GM12878 (cell line): ENCODE measurements at regions not wholly inside any gene's neighbourhood (a gene's known extent, or its start where the extent isn't known, plus 50 kb on each side); places are given as distances from the start of the nearest gene placed in this dataset.

ENCODE experiments used
- ATAC-seq: fragments of 200-7000 bp; cut with Tn5 transposase; 3 replicates; pipeline ENCODE4 v1.9.1; 2020; ENCODE audit warnings: mild to moderate bottlenecking, moderate library complexity
- BruUV-seq: library from RNA; stranded (reverse); fragments of 400-500 nt; replicated peaks from 2 replicates; lab custom pipeline; 2021; lab: Mats Ljungman, UMichigan
- CTCF ChIA-PET: fragments of 300-600 bp; sonication (Branson Sonifier 250); formaldehyde crosslinking; extraction: SDS; loops from one replicate; lab custom pipeline; 2021; ENCODE audit warnings: inconsistent platforms; lab: Yijun Ruan, JAX
- POLR2A ChIA-PET: fragments of 350-600 bp; formaldehyde crosslinking; extraction: SDS; loops from one replicate; lab custom pipeline; 2021; ENCODE audit warnings: inconsistent platforms; lab: Charles Lee
- RAD21 ChIA-PET: fragments of 300-600 bp; sonication (Branson Sonifier 250); formaldehyde crosslinking; loops from one replicate; lab custom pipeline; 2023; ENCODE audit warnings: antibody characterized with exemption; ENCODE audit not compliant: unreplicated experiment; lab: Charles Lee
- SMC1A ChIA-PET: fragments of 300-600 bp; sonication (Branson Sonifier 250); formaldehyde crosslinking; loops from one replicate; lab custom pipeline; 2023; ENCODE audit not compliant: unreplicated experiment, uncharacterized antibody; lab: Charles Lee
- DNase-seq: peaks from one replicate; pipeline ENCODE4 v3.0.0-alpha.2; 2011; ENCODE audit warnings: low read depth, low spot score
- FAIRE-seq: peaks from 3 replicates; lab custom pipeline; 2011; peaks lifted over from hg19 to GRCh38; lab: Jason Lieb, UNC
- H2AFZ ChIP-seq: 2 replicates; pipeline ENCODE4 v1.6.0; 2011; ENCODE audit warnings: low read depth, low read length, control low read depth; ENCODE audit not compliant: control insufficient read depth
- H3K27ac ChIP-seq: 2 replicates; pipeline ENCODE4 v1.5.1; 2011; ENCODE audit warnings: control low read depth; ENCODE audit not compliant: control insufficient read depth, insufficient read depth
- H3K27me3 ChIP-seq, 2 experiments: replicated peaks in 1 of 2; 2 replicates each; pipeline versions ENCODE4 v1.6.0 to v1.6.1; 2011; ENCODE audit warnings: low read length in 1 of 2; ENCODE audit not compliant: control insufficient read depth in 2 of 2, insufficient read depth in 2 of 2
- H3K36me3 ChIP-seq, 2 experiments: 2 replicates each; pipeline ENCODE4 v1.5.1; 2011; ENCODE audit warnings: low read length in 1 of 2; ENCODE audit not compliant: control insufficient read depth in 2 of 2, insufficient read depth in 2 of 2
- H3K4me1 ChIP-seq: 2 replicates; pipeline ENCODE4 v1.6.1; 2011; ENCODE audit warnings: mild to moderate bottlenecking, low read length, moderate library complexity, mixed read lengths; ENCODE audit not compliant: control insufficient read depth, insufficient read depth
- H3K4me2 ChIP-seq: 2 replicates; pipeline ENCODE4 v1.6.0; 2011; ENCODE audit warnings: control low read depth; ENCODE audit not compliant: control insufficient read depth, insufficient read depth
- H3K4me3 ChIP-seq: fragments of 200-600 bp; sonication (generic); 2 replicates; pipeline ENCODE4 v1.5.1; 2016
- H3K79me2 ChIP-seq: 2 replicates; pipeline ENCODE4 v1.6.0; 2011; ENCODE audit warnings: low read length; ENCODE audit not compliant: control insufficient read depth, insufficient read depth
- H3K9ac ChIP-seq: 2 replicates; pipeline ENCODE4 v1.8.0; 2011; ENCODE audit warnings: low read length, control low read depth, mixed read lengths; ENCODE audit not compliant: control insufficient read depth, insufficient read depth
- H3K9me3 ChIP-seq: replicated peaks from 3 replicates; pipeline ENCODE4 v1.5.1; 2011; ENCODE audit warnings: mild to moderate bottlenecking, low read length; ENCODE audit not compliant: control insufficient read depth, insufficient read depth
- H4K20me1 ChIP-seq: 2 replicates; pipeline ENCODE4 v1.6.0; 2011; ENCODE audit not compliant: control insufficient read depth, insufficient read depth
- IKZF2 ChIP-seq, 2 experiments: fragments of 450-650 bp; IDR thresholded peaks; 2 replicates each; pipeline ENCODE4 v1.6.1; 2017; ENCODE audit warnings: mild to moderate bottlenecking in 2 of 2, moderate library complexity in 2 of 2
- SIX5 ChIP-seq: IDR thresholded peaks from 2 replicates; pipeline ENCODE4 v1.6.1; 2011; ENCODE audit warnings: mild to moderate bottlenecking, low read depth, low read length, moderate library complexity; ENCODE audit not compliant: severe bottlenecking
- WRNIP1 ChIP-seq: IDR thresholded peaks from 2 replicates; pipeline ENCODE4 v1.6.1; 2011; ENCODE audit warnings: low read depth, low read length, improper control_type of control experiment, borderline replicate concordance
- ZBED1 ChIP-seq: IDR thresholded peaks from 2 replicates; pipeline ENCODE4 v1.6.1; 2016; ENCODE audit warnings: borderline replicate concordance
- WGBS: methylation state at CpG from one replicate; pipeline ENCODE4 v1.1.6; 2016; ENCODE audit warnings: low lambda C conversion rate; ENCODE audit not compliant: insufficient replicate concordance, insufficient coverage; ENCODE audit errors: missing lambda C conversion rate; 5-methylcytosine and 5-hydroxymethylcytosine counted together
- in situ Hi-C: fragments of 300-500 bp; cut with MboI; formaldehyde crosslinking; loops from 9 replicates; pipeline ENCODE4 v1.14.3; 2018; ENCODE audit warnings: mixed read lengths
- intact Hi-C: fragments of 100-400 bp; cut with micrococcal nuclease; formaldehyde crosslinking; loops from one replicate; pipeline ENCODE4 v1.14.2; 2022; ENCODE audit not compliant: unreplicated experiment
- TF ChIP-seq, protein P1 (sequence below): IDR thresholded peaks from 2 replicates; pipeline ENCODE4 v1.6.1; 2011; ENCODE audit warnings: borderline replicate concordance, low read depth, mild to moderate bottlenecking, moderate library complexity, low read length; ENCODE audit not compliant: insufficient read depth, poor library complexity, severe bottlenecking
- TF ChIP-seq, protein P2 (sequence below): fragments of 450-650 bp; formaldehyde crosslinking; IDR thresholded peaks from 2 replicates; pipeline ENCODE4 v1.5.0; 2022; ENCODE audit warnings: mild to moderate bottlenecking, missing genetic modification characterization

DNA sequence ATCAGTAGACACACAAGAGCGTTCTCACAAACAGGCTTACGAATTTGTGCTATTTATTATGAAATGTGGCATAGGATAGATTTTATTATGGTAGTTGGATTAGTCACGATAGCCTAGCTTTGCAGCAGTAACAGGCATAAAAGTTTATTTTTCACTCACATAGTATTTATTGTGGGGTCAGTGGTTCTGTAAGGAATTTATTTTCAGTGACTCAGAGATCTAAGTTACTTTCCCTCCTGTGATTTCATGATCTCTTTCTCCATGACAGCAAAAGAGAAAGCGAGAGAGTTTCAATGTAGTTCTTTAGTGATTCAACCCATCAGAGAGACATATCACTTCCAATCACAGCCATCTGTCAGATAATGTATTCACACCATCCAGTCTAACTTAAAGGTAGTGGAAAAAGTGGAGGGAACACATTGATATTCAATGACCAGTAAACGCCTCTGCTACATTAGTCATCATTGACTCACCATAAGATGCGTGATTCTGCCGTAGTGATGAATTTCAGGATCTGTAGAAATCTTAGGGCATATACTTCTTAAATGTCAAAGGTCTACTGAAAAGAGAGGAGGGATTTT lies 605.5 kb downstream of the HDGFL1 start:
- Histone ChIP-seq H3K27ac (no peak overlapping the region), H2AFZ (no peak overlapping the region), H3K79me2 (no peaks in the 10 kb centered on the region), H3K27me3 (no peaks in the 10 kb centered on the region), H3K4me2 (no peak overlapping the region), H4K20me1 (no peaks in the 10 kb centered on the region), H3K9ac (no peak overlapping the region), H3K9me3 (no peaks in the 10 kb centered on the region), H3K4me3 (no peak overlapping the region), H3K4me1 (no peaks in the 10 kb centered on the region), H3K36me3 (no peaks in the 10 kb centered on the region)
- in situ Hi-C loops, result no loop called here
- BruUV-seq, result no TSS peak
- ATAC-seq, result peak; percentile 35; the same call in 2 of the 3 replicates
- WGBS, result 25% methylated on average over 7 of the region's 7 CpGs
- POLR2A ChIA-PET, result no interaction called here
- CTCF ChIA-PET, result no interaction called here
- RAD21 ChIA-PET, result no interaction called here
- intact Hi-C loops, result no loop called here
- TF ChIP-seq ZBED1 (no peak), SIX5 (no peak), WRNIP1 (no peak), IKZF2 (IDR thresholded peaks at IDR 0.05) (no peak)
- TF ChIP-seq, protein P1, sequence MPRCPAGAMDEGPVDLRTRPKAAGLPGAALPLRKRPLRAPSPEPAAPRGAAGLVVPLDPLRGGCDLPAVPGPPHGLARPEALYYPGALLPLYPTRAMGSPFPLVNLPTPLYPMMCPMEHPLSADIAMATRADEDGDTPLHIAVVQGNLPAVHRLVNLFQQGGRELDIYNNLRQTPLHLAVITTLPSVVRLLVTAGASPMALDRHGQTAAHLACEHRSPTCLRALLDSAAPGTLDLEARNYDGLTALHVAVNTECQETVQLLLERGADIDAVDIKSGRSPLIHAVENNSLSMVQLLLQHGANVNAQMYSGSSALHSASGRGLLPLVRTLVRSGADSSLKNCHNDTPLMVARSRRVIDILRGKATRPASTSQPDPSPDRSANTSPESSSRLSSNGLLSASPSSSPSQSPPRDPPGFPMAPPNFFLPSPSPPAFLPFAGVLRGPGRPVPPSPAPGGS, result no peak
- TF ChIP-seq, protein P2, sequence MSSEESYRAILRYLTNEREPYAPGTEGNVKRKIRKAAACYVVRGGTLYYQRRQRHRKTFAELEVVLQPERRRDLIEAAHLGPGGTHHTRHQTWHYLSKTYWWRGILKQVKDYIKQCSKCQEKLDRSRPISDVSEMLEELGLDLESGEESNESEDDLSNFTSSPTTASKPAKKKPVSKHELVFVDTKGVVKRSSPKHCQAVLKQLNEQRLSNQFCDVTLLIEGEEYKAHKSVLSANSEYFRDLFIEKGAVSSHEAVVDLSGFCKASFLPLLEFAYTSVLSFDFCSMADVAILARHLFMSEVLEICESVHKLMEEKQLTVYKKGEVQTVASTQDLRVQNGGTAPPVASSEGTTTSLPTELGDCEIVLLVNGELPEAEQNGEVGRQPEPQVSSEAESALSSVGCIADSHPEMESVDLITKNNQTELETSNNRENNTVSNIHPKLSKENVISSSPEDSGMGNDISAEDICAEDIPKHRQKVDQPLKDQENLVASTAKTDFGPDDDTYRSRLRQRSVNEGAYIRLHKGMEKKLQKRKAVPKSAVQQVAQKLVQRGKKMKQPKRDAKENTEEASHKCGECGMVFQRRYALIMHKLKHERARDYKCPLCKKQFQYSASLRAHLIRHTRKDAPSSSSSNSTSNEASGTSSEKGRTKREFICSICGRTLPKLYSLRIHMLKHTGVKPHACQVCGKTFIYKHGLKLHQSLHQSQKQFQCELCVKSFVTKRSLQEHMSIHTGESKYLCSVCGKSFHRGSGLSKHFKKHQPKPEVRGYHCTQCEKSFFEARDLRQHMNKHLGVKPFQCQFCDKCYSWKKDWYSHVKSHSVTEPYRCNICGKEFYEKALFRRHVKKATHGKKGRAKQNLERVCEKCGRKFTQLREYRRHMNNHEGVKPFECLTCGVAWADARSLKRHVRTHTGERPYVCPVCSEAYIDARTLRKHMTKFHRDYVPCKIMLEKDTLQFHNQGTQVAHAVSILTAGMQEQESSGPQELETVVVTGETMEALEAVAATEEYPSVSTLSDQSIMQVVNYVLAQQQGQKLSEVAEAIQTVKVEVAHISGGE (CRISPR knock-in tag), result no peak
- no peak for FAIRE-seq
- no peak for DNase-seq
- SMC1A ChIA-PET, result no interaction called here
